ENCODE measurements at regions not wholly inside any gene's neighbourhood (a gene's known extent, or its start where the extent isn't known, plus 50 kb on each side); places are given as distances from the start of the nearest gene placed in this dataset.

GRCh38 chr3:96483781-96484180 lies 330.6 kb upstream of the EPHA6 start:
- no peak for TF ChIP-seq CTCF (IDR thresholded peaks at IDR 0.05)
- no peak for TF ChIP-seq POLR2A (IDR thresholded peaks at IDR 0.05)

Data from body of pancreas (tissue), 4 donors.